OCI-LY3 (cell line): ENCODE measurements at regions not wholly inside any gene's neighbourhood (a gene's known extent, or its start where the extent isn't known, plus 50 kb on each side); places are given as distances from the start of the nearest gene placed in this dataset.

Experiments used
- CTCF ChIP-seq: fragments of 200-600, 300-600 bp; sonication (generic); IDR thresholded peaks from 2 replicates; pipeline ENCODE4 v1.5.1; 2014; ENCODE audit warnings: antibody characterized with exemption, low read length, low read depth
- EZH2phosphoT487 ChIP-seq: fragments of 200-600 bp; shearing (Covaris generic); IDR thresholded peaks from 2 replicates; pipeline ENCODE4 v1.6.1; 2018; ENCODE audit warnings: antibody characterized with exemption, mixed run types, low read depth

- no peak for TF ChIP-seq CTCF
- TF ChIP-seq EZH2phosphoT487, result no peak
Observed at GRCh38 chr10:6840766-6841165, 260.7 kb upstream of the PRKCQ start.
